SH-SY5Y (cell line): ENCODE measurements at regions not wholly inside any gene's neighbourhood (a gene's known extent, or its start where the extent isn't known, plus 50 kb on each side); places are given as distances from the start of the nearest gene placed in this dataset.

Source experiments
- GATA2 ChIP-seq: IDR thresholded peaks from 2 replicates; pipeline ENCODE4 v1.6.1; 2011; ENCODE audit warnings: mild to moderate bottlenecking, low read depth, low read length
- GATA3 ChIP-seq: IDR thresholded peaks from 2 replicates; pipeline ENCODE4 v1.6.1; 2011; ENCODE audit warnings: low read depth, mild to moderate bottlenecking, low read length, moderate library complexity

DNA sequence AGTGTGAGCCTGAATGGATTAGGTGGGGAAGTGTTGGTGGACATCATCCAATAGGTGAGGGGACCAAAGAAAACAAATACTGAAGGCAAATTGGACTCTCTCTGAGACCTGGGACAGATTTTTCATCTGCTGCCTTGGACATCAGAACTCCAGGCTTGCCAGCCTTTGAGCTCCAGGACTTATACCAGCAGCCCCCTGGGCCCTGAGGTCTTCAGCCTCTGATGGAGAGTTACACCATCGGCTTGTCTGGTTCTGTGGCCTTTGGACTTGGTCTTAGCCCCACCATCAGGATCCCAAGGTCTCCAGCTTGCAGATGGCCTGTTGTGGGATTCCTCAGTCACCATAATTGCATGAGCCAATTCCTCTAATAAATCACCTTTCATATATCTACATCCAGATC, 80.8 kb upstream of the SLC8A3 start:
- no peak for TF ChIP-seq GATA2
- no peak for TF ChIP-seq GATA3
